ENCODE measurements at regions not wholly inside any gene's neighbourhood (a gene's known extent, or its start where the extent isn't known, plus 50 kb on each side); places are given as distances from the start of the nearest gene placed in this dataset.

DNA sequence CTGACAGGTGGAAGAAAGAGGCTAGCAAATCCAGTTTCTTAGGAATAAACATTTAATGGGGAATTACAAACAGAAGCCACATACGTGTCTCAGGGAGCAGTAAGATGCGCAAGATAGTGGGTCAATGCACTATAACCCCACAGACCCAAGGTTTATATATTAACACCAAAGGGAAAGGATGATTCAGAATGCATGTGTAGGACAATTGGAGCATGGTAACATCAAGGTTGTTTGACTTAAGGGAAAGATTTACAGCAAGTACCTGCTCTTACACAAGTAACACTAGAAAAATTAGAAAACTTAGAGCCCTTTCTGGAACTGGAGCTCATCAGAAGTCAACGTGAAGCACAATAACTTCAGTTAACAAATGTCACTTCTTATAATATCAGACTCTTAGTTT lies 161.1 kb upstream of the ZWINT start:
- TF ChIP-seq, protein P1, sequence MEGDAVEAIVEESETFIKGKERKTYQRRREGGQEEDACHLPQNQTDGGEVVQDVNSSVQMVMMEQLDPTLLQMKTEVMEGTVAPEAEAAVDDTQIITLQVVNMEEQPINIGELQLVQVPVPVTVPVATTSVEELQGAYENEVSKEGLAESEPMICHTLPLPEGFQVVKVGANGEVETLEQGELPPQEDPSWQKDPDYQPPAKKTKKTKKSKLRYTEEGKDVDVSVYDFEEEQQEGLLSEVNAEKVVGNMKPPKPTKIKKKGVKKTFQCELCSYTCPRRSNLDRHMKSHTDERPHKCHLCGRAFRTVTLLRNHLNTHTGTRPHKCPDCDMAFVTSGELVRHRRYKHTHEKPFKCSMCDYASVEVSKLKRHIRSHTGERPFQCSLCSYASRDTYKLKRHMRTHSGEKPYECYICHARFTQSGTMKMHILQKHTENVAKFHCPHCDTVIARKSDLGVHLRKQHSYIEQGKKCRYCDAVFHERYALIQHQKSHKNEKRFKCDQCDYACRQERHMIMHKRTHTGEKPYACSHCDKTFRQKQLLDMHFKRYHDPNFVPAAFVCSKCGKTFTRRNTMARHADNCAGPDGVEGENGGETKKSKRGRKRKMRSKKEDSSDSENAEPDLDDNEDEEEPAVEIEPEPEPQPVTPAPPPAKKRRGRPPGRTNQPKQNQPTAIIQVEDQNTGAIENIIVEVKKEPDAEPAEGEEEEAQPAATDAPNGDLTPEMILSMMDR (optimal IDR thresholded peaks at IDR 0.05 in 1 of 3, IDR thresholded peaks at IDR 0.05 in 1 of 3, conservative IDR thresholded peaks at IDR 0.05 in 1 of 3; ENCODE audit: extremely low read depth in 1 of 3, insufficient read depth in 2 of 3, low read length in 3 of 3): no peak
- no peak for TF ChIP-seq EZH2 (IDR thresholded peaks at IDR 0.05; ENCODE audit: low read length)

All from keratinocyte (primary cell).